CD14-positive monocyte (primary cell): ENCODE measurements at regions not wholly inside any gene's neighbourhood (a gene's known extent, or its start where the extent isn't known, plus 50 kb on each side); places are given as distances from the start of the nearest gene placed in this dataset.

ENCODE experiments used
- DNase-seq, 3 donors: peaks; one replicate each; pipeline ENCODE4 v3.0.0-alpha.2; 2011 to 2022
- H2AFZ ChIP-seq: 2 replicates; pipeline ENCODE4 v1.6.0; 2012; ENCODE audit warnings: mild to moderate bottlenecking, low read depth, low read length, inconsistent platforms; ENCODE audit not compliant: insufficient read depth, poor library complexity, severe bottlenecking
- H3K27ac ChIP-seq, 2 donors: 1 replicate in 1 of 2; 2 replicates in 1 of 2; pipeline ENCODE4 v1.5.1; 2012 to 2013; ENCODE audit warnings: low read length in 2 of 2, control low read depth in 1 of 2, inconsistent platforms in 1 of 2, low read depth in 1 of 2, mild to moderate bottlenecking in 1 of 2
- H3K27me3 ChIP-seq, 2 donors: one replicate each; pipeline versions ENCODE4 v1.6.0 to v1.6.1; 2011 to 2013; ENCODE audit warnings: low read length in 2 of 2; ENCODE audit not compliant: control insufficient read depth in 2 of 2, insufficient read depth in 2 of 2
- H3K36me3 ChIP-seq, 2 donors: replicated peaks in 1 of 2; 1 replicate in 1 of 2; 2 replicates in 1 of 2; pipeline versions ENCODE4 v1.5.1 to v1.6.1; 2012 to 2013; ENCODE audit warnings: low read length in 2 of 2, control low read depth in 1 of 2, inconsistent platforms in 1 of 2, mild to moderate bottlenecking in 1 of 2; ENCODE audit not compliant: insufficient read depth in 2 of 2, control insufficient read depth in 1 of 2
- H3K4me1 ChIP-seq, 2 donors: 1 replicate in 1 of 2; 2 replicates in 1 of 2; pipeline versions ENCODE4 v1.5.1 to v1.6.1; 2012 to 2013; ENCODE audit warnings: low read length in 2 of 2, control low read depth in 1 of 2, inconsistent platforms in 1 of 2, mild to moderate bottlenecking in 1 of 2, moderate library complexity in 1 of 2; ENCODE audit not compliant: insufficient read depth in 2 of 2, control insufficient read depth in 1 of 2
- H3K4me2 ChIP-seq: replicated peaks from 2 replicates; pipeline ENCODE3; 2012; ENCODE audit warnings: low read length, moderate library complexity, mild to moderate bottlenecking; ENCODE audit not compliant: poor library complexity, severe bottlenecking; ENCODE audit errors: extremely low read depth
- H3K4me3 ChIP-seq, 3 experiments: fragments of 200-600 bp in 1 of 3; sonication (generic) in 1 of 3; replicated peaks in 1 of 3; 1 replicate in 2 of 3; 2 replicates in 1 of 3; pipeline ENCODE4 v1.5.1; 2011 to 2013; ENCODE audit warnings: low read length in 3 of 3, mild to moderate bottlenecking in 3 of 3, control low read depth in 2 of 3, low read depth in 2 of 3, inconsistent platforms in 1 of 3, moderate library complexity in 1 of 3
- H3K79me2 ChIP-seq: 2 replicates; pipeline ENCODE4 v1.6.0; 2012; ENCODE audit warnings: mild to moderate bottlenecking, control low read depth, inconsistent platforms, low read length, moderate library complexity; ENCODE audit not compliant: insufficient read depth
- H3K9ac ChIP-seq: 2 replicates; pipeline ENCODE4 v1.6.0; 2017; ENCODE audit warnings: low read length, mild to moderate bottlenecking; ENCODE audit not compliant: insufficient read depth, poor library complexity, severe bottlenecking
- H3K9me3 ChIP-seq, 2 donors: replicated peaks in 1 of 2; 1 replicate in 1 of 2; 2 replicates in 1 of 2; pipeline versions ENCODE4 v1.5.1 to v1.6.1; 2012 to 2013; ENCODE audit warnings: low read length in 2 of 2, control low read depth in 1 of 2; ENCODE audit not compliant: control insufficient read depth in 1 of 2, insufficient read depth in 1 of 2
- H4K20me1 ChIP-seq: 2 replicates; pipeline ENCODE4 v1.6.0; 2012; ENCODE audit warnings: mild to moderate bottlenecking, low read length, control low read depth, moderate library complexity; ENCODE audit not compliant: insufficient read depth
- H3K27ac Mint-ChIP-seq, 7 donors: one replicate each; pipeline ENCODE4 v1.8.0; 2020; ENCODE audit warnings: mild to moderate bottlenecking in 7 of 7, mixed read lengths in 7 of 7, moderate library complexity in 6 of 7, inconsistent platforms in 2 of 7
- H3K27me3 Mint-ChIP-seq, 3 donors: one replicate each; pipeline ENCODE4 v1.8.0; 2021 to 2022; ENCODE audit warnings: low read depth in 3 of 3, mild to moderate bottlenecking in 3 of 3, mixed read lengths in 3 of 3, moderate library complexity in 3 of 3, inconsistent platforms in 1 of 3
- H3K36me3 Mint-ChIP-seq, 2 donors: one replicate each; pipeline ENCODE4 v1.8.0; 2020; ENCODE audit warnings: mixed read lengths in 2 of 2, inconsistent platforms in 1 of 2, mild to moderate bottlenecking in 1 of 2
- H3K4me1 Mint-ChIP-seq: one replicate; pipeline ENCODE4 v1.8.0; 2020; ENCODE audit warnings: mild to moderate bottlenecking, mixed read lengths
- H3K4me3 Mint-ChIP-seq, 2 donors: one replicate each; pipeline ENCODE4 v1.8.0; 2020; ENCODE audit warnings: mild to moderate bottlenecking in 2 of 2, mixed read lengths in 2 of 2, moderate library complexity in 1 of 2
- H3K9me3 Mint-ChIP-seq, 7 donors: one replicate each; pipeline ENCODE4 v1.8.0; 2020 to 2022; ENCODE audit warnings: mixed read lengths in 7 of 7, mild to moderate bottlenecking in 6 of 7, moderate library complexity in 6 of 7, inconsistent platforms in 2 of 7
- CTCF ChIP-seq: fragments of 200-600 bp; IDR thresholded peaks from one replicate; pipeline ENCODE4 v1.8.0; 2022; ENCODE audit warnings: antibody characterized with exemption, mild to moderate bottlenecking
- WGBS: methylation state at CpG from one replicate; pipeline ENCODE4 v1.1.5; 2013; ENCODE audit warnings: missing lambda C conversion rate; ENCODE audit not compliant: insufficient coverage; 5-methylcytosine and 5-hydroxymethylcytosine counted together
- intact Hi-C, 2 donors: fragments of 100-400 bp; cut with micrococcal nuclease; formaldehyde crosslinking; loops; one replicate each; pipeline versions ENCODE4 v1.15.0 to v1.15.1; 2023

GRCh38 chr13:62173958-62174357 lies 758.3 kb upstream of the PCDH20 start:
- no peak overlapping the region for H2AFZ ChIP-seq
- Mint-ChIP-seq H3K27ac (no peak overlapping the region), H3K4me1 (no peaks in the 10 kb centered on the region), H3K4me3 (no peak overlapping the region), H3K27me3 (peaks cover 0 to 1% (median 0%) of the 10 kb centered on the region in 3 donors), H3K36me3 (no peaks in the 10 kb centered on the region), H3K9me3 (peaks cover 0 to 10% (median 5%) of the 10 kb centered on the region in 7 donors)
- H4K20me1 ChIP-seq = no peaks in the 10 kb centered on the region
- no peak overlapping the region for H3K4me3 ChIP-seq
- H3K27me3 ChIP-seq = no peaks in the 10 kb centered on the region
- H3K4me1 ChIP-seq = no peaks in the 10 kb centered on the region
- H3K9me3 ChIP-seq = peaks cover 3 to 8% of the 10 kb centered on the region in 2 donors
- H3K4me2 ChIP-seq = no peak overlapping the region
- TF ChIP-seq CTCF = no peak
- H3K27ac ChIP-seq = no peak overlapping the region
- no peak for DNase-seq
- H3K36me3 ChIP-seq = no peaks in the 10 kb centered on the region
- no peaks in the 10 kb centered on the region for H3K79me2 ChIP-seq
- no peak overlapping the region for H3K9ac ChIP-seq
- intact Hi-C loops = no loop called here

- Mint-ChIP-seq H3K27me3 (peaks cover 0 to 1% (median 0%) of the 10 kb centered on the region in 3 donors), H3K4me3 (no peak overlapping the region), H3K27ac (no peak overlapping the region), H3K9me3 (peaks cover 2 to 30% (median 8%) of the 10 kb centered on the region in 7 donors), H3K36me3 (no peaks in the 10 kb centered on the region), H3K4me1 (no peaks in the 10 kb centered on the region)
- Histone ChIP-seq H4K20me1 (no peaks in the 10 kb centered on the region), H3K4me1 (no peaks in the 10 kb centered on the region), H3K9ac (no peak overlapping the region), H3K36me3 (no peaks in the 10 kb centered on the region), H2AFZ (no peak overlapping the region), H3K79me2 (no peaks in the 10 kb centered on the region), H3K27ac (no peak overlapping the region), H3K4me2 (no peak overlapping the region), H3K9me3 (peaks cover 19 to 22% of the 10 kb centered on the region in 2 donors), H3K27me3 (no peaks in the 10 kb centered on the region), H3K4me3 (no peak overlapping the region)
- no peak for TF ChIP-seq CTCF
- intact Hi-C loops = no loop called here
- no CpG with 5 or more reads among the region's 2 CpGs for WGBS
- no peak for DNase-seq
Observed at GRCh38 chr13:62171697-62172096, 756.0 kb upstream of the PCDH20 start.
